ENCODE measurements at regions not wholly inside any gene's neighbourhood (a gene's known extent, or its start where the extent isn't known, plus 50 kb on each side); places are given as distances from the start of the nearest gene placed in this dataset.

DNA sequence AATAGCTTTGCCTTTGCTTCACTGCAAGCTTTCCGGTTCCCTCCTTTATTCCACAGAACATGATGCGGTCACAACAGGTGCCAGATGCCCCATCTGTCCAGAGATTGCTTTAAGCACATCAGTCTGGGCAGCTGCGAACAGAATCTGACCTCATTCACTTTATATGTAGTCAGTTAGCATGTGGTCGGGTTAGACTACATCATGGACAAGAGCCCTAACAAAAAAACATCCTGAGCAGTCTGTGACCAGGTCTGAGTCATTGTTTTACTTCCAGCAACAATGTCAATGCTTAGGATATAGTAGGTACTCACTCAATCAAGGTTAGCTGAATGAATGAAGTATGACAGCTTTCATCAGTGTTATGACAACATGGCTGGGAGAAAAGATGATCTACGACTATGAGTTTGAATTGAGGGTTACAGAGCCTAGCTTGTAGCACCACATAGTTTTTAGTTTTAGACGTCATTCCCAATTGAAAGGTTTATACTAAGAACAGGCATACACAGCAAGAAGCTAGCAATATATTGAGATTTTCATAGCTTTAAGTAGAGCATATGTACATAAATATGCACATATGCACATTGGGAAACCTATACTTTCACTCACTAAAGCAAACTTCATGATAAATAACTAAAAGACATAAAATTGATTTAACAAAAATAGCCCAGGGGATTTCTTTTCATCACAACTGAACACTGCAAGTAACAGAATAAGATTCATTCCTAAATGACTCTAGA lies 64.2 kb upstream of the TMCC3 start:
- Histone ChIP-seq H4K20me1 (ENCODE audit: low read depth, low read length) (no peaks in the 10 kb centered on the region), H3K27me3 (ENCODE audit: low read length) (no peaks in the 10 kb centered on the region), H2AFZ (ENCODE audit: low read depth, low read length, severe bottlenecking) (no peak overlapping the region), H3K9ac (ENCODE audit: low read length) (no peak overlapping the region), H3K9me2 (replicated peaks; ENCODE audit: insufficient read depth, low read length) (no peaks in the 10 kb centered on the region), H3K27ac (ENCODE audit: low read depth, low read length) (no peak overlapping the region), H3K36me3 (ENCODE audit: low read length) (no peaks in the 10 kb centered on the region), H3F3A (ENCODE audit: insufficient read depth) (no peaks in the 10 kb centered on the region), H3K9me3 (ENCODE audit: insufficient read depth, low read length) (no peaks in the 10 kb centered on the region), H3K4me3 (ENCODE audit: insufficient read depth, low read length, poor library complexity, severe bottlenecking) (no peak overlapping the region), H3K4me2 (ENCODE audit: low read depth, low read length, poor library complexity, severe bottlenecking) (no peak overlapping the region), H3K79me2 (ENCODE audit: insufficient read depth, low read length) (no peaks in the 10 kb centered on the region)
- TF ChIP-seq CTCF (IDR thresholded peaks at IDR 0.05; ENCODE audit: insufficient read depth, low read length, poor library complexity, severe bottlenecking): no peak
- no peak for TF ChIP-seq EZH2phosphoT487 (conservative IDR thresholded peaks at IDR 0.05; ENCODE audit: low read length)

DNA sequence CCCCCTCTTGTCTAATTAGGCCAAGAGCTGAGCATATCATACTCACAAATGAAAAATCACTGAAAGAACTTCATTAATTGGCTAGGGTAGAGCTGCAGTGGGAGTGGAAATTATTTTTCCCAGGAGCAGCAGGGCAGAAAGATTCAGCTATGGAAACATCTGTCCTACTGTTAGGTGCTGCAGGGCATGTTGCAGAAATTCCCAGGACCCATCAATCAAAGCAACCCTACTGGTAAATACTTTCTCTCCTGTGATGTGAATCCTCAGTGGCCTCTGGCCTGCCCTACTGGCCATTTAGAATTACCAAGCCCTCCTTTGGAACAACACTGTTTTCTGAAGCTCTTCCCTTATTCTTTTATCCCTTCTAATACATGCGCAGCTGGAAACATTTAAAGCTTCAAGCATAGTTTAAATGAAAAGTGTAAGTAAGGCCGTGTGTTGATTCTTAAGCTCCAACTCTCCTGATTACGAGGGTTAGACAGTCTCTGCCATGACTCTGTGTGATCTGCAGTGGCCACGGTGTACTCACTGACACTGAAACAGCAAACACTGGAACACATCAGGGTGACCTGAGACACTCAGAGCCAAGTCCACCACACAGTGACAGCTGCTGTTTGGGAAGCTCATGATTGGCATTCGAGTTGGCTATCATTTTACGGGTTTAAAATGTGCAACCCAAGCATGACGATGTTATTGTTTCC lies 62.6 kb upstream of the TMCC3 start:
- Histone ChIP-seq H3K27ac (ENCODE audit: low read depth, low read length) (no peak overlapping the region), H3K9me2 (replicated peaks; ENCODE audit: insufficient read depth, low read length) (no peaks in the 10 kb centered on the region), H3K36me3 (ENCODE audit: low read length) (no peaks in the 10 kb centered on the region), H3K4me3 (ENCODE audit: insufficient read depth, low read length, poor library complexity, severe bottlenecking) (no peak overlapping the region), H3K27me3 (ENCODE audit: low read length) (no peaks in the 10 kb centered on the region), H2AFZ (ENCODE audit: low read depth, low read length, severe bottlenecking) (no peak overlapping the region), H3K79me2 (ENCODE audit: insufficient read depth, low read length) (no peaks in the 10 kb centered on the region), H3K9me3 (ENCODE audit: insufficient read depth, low read length) (no peaks in the 10 kb centered on the region), H4K20me1 (ENCODE audit: low read depth, low read length) (no peaks in the 10 kb centered on the region), H3K9ac (ENCODE audit: low read length) (no peak overlapping the region), H3F3A (ENCODE audit: insufficient read depth) (no peaks in the 10 kb centered on the region), H3K4me2 (ENCODE audit: low read depth, low read length, poor library complexity, severe bottlenecking) (no peak overlapping the region)
- TF ChIP-seq CTCF (IDR thresholded peaks at IDR 0.05; ENCODE audit: insufficient read depth, low read length, poor library complexity, severe bottlenecking) (no peak), EZH2phosphoT487 (conservative IDR thresholded peaks at IDR 0.05; ENCODE audit: low read length) (no peak)

DNA sequence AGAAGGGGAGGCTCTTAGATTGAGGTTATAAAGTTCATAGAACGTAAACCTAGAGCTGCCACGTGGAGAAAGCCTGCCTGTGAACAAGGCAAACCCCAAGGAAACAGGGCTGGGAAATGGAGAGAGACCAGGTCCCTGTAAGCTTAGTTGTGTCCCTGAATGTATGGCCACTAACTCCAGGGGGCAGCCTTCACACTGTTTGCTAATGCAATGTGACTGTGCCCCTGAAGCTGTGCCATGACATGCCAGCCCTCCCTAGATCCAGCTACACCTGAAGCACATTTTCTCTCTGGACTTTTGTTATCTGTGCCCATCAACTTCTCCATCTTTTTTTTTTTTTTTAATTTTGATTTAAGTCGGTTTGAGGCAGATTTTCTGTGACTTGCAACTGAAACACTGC lies 60.6 kb upstream of the TMCC3 start:
- Histone ChIP-seq H3K9me2 (replicated peaks; ENCODE audit: insufficient read depth, low read length) (no peaks in the 10 kb centered on the region), H3K9ac (ENCODE audit: low read length) (no peak overlapping the region), H3K79me2 (ENCODE audit: insufficient read depth, low read length) (no peaks in the 10 kb centered on the region), H2AFZ (ENCODE audit: low read depth, low read length, severe bottlenecking) (no peak overlapping the region), H3K27ac (ENCODE audit: low read depth, low read length) (no peak overlapping the region), H4K20me1 (ENCODE audit: low read depth, low read length) (no peaks in the 10 kb centered on the region), H3K4me3 (ENCODE audit: insufficient read depth, low read length, poor library complexity, severe bottlenecking) (no peak overlapping the region), H3K36me3 (ENCODE audit: low read length) (no peaks in the 10 kb centered on the region), H3K27me3 (ENCODE audit: low read length) (no peaks in the 10 kb centered on the region), H3F3A (ENCODE audit: insufficient read depth) (no peaks in the 10 kb centered on the region), H3K9me3 (ENCODE audit: insufficient read depth, low read length) (no peaks in the 10 kb centered on the region), H3K4me2 (ENCODE audit: low read depth, low read length, poor library complexity, severe bottlenecking) (no peak overlapping the region)
- TF ChIP-seq CTCF (IDR thresholded peaks at IDR 0.05; ENCODE audit: insufficient read depth, low read length, poor library complexity, severe bottlenecking): peak; percentile 43
- no peak for TF ChIP-seq EZH2phosphoT487 (conservative IDR thresholded peaks at IDR 0.05; ENCODE audit: low read length)
